Suprapubic skin (tissue), 4 donors: ENCODE measurements at regions not wholly inside any gene's neighbourhood (a gene's known extent, or its start where the extent isn't known, plus 50 kb on each side); places are given as distances from the start of the nearest gene placed in this dataset.

Source experiments
- DNase-seq, 2 donors: peaks; one replicate each; pipeline ENCODE4 v3.0.0-alpha.2; 2019; ENCODE audit warnings: low spot score in 2 of 2
- H3K27ac ChIP-seq: fragments of 200-600 bp; sonication (generic); one replicate; pipeline ENCODE4 v1.5.1; 2019
- H3K27me3 ChIP-seq: fragments of 200-600 bp; sonication (generic); one replicate; pipeline ENCODE4 v1.5.1; 2019
- H3K36me3 ChIP-seq: fragments of 200-600 bp; sonication (generic); one replicate; pipeline ENCODE4 v1.5.1; 2019
- H3K4me1 ChIP-seq: fragments of 200-600 bp; sonication (generic); one replicate; pipeline ENCODE4 v1.5.1; 2019
- H3K4me3 ChIP-seq: fragments of 200-600 bp; sonication (generic); one replicate; pipeline ENCODE4 v1.5.1; 2019; ENCODE audit warnings: mild to moderate bottlenecking
- H3K9me3 ChIP-seq: fragments of 200-600 bp; sonication (generic); one replicate; pipeline ENCODE4 v1.5.1; 2019
- CTCF ChIP-seq, 2 donors: fragments of 200-600 bp in 1 of 2; fragments of 450-650 bp in 1 of 2; sonication (generic) in 1 of 2; IDR thresholded peaks; one replicate each; pipeline ENCODE4 v1.5.1; 2016 to 2019; ENCODE audit warnings: antibody characterized with exemption in 2 of 2, mild to moderate bottlenecking in 1 of 2, moderate library complexity in 1 of 2
- EP300 ChIP-seq: sonication (generic); formaldehyde crosslinking; IDR thresholded peaks from one replicate; pipeline ENCODE4 v1.6.1; 2017; ENCODE audit warnings: antibody characterized with exemption
- POLR2A ChIP-seq, 2 donors: fragments of 450-650 bp; IDR thresholded peaks; one replicate each; pipeline ENCODE4 v1.6.1; 2017; ENCODE audit warnings: antibody characterized with exemption in 2 of 2, mild to moderate bottlenecking in 2 of 2, moderate library complexity in 2 of 2
- POLR2AphosphoS5 ChIP-seq, 3 donors: sonication (generic); formaldehyde crosslinking; IDR thresholded peaks; one replicate each; pipeline ENCODE4 v1.6.1; 2017; ENCODE audit warnings: antibody characterized with exemption in 3 of 3
- WGBS: methylation state at CpG from one replicate; pipeline ENCODE4 v1.1.5; 2018; 5-methylcytosine and 5-hydroxymethylcytosine counted together

- Histone ChIP-seq H3K27ac (peak overlapping the region; percentile 29), H3K4me3 (no peak overlapping the region), H3K9me3 (no peaks in the 10 kb centered on the region), H3K36me3 (no peaks in the 10 kb centered on the region), H3K27me3 (peaks cover 11% of the 10 kb centered on the region), H3K4me1 (peaks cover 30% of the 10 kb centered on the region)
- no peak for DNase-seq
- TF ChIP-seq EP300 (peak; percentile 94), POLR2A (IDR thresholded peaks at IDR 0.05) (no peak), CTCF (IDR thresholded peaks at IDR 0.05) (no peak)
- WGBS = 44% methylated on average over 15 of the region's 15 CpGs
These were observed 86.0 kb upstream of the ALDH1L1 start for GRCh38 chr3:126266291-126266840.

- DNase-seq = no peak
- Histone ChIP-seq H3K9me3 (no peaks in the 10 kb centered on the region), H3K36me3 (no peaks in the 10 kb centered on the region), H3K4me3 (no peak overlapping the region), H3K27me3 (peaks cover 17% of the 10 kb centered on the region), H3K27ac (no peak overlapping the region), H3K4me1 (peaks cover 26% of the 10 kb centered on the region)
- WGBS = 73% methylated on average over 12 of the region's 12 CpGs
- TF ChIP-seq EP300 (no peak), POLR2A (IDR thresholded peaks at IDR 0.05) (no peak), POLR2AphosphoS5 (IDR thresholded peaks at IDR 0.05) (no peak), CTCF (IDR thresholded peaks at IDR 0.05) (no peak)
These were observed 84.6 kb upstream of the ALDH1L1 start for GRCh38 chr3:126264952-126265351.

GRCh38 chr3:126264381-126264780, 84.0 kb upstream of the ALDH1L1 start:
- Histone ChIP-seq H3K4me1 (peaks cover 24% of the 10 kb centered on the region), H3K27me3 (peaks cover 17% of the 10 kb centered on the region), H3K36me3 (no peaks in the 10 kb centered on the region), H3K27ac (no peak overlapping the region), H3K4me3 (no peak overlapping the region), H3K9me3 (no peaks in the 10 kb centered on the region)
- WGBS = 92% methylated on average over 7 of the region's 7 CpGs
- no peak for DNase-seq
- TF ChIP-seq POLR2A (IDR thresholded peaks at IDR 0.05) (no peak), EP300 (no peak), POLR2AphosphoS5 (IDR thresholded peaks at IDR 0.05) (no peak), CTCF (IDR thresholded peaks at IDR 0.05) (no peak)

GRCh38 chr3:126263971-126264370, 83.6 kb upstream of the ALDH1L1 start:
- Histone ChIP-seq H3K4me3 (no peak overlapping the region), H3K27me3 (peaks cover 17% of the 10 kb centered on the region), H3K27ac (no peak overlapping the region), H3K9me3 (no peaks in the 10 kb centered on the region), H3K36me3 (no peaks in the 10 kb centered on the region), H3K4me1 (peaks cover 24% of the 10 kb centered on the region)
- 98% methylated on average over 4 of the region's 4 CpGs for WGBS
- no peak for DNase-seq
- TF ChIP-seq POLR2A (IDR thresholded peaks at IDR 0.05) (no peak), POLR2AphosphoS5 (IDR thresholded peaks at IDR 0.05) (no peak), EP300 (no peak), CTCF (IDR thresholded peaks at IDR 0.05) (no peak)

GRCh38 chr3:126263539-126263938, 83.2 kb upstream of the ALDH1L1 start:
- Histone ChIP-seq H3K9me3 (no peaks in the 10 kb centered on the region), H3K4me3 (no peak overlapping the region), H3K27me3 (peaks cover 17% of the 10 kb centered on the region), H3K27ac (no peak overlapping the region), H3K36me3 (no peaks in the 10 kb centered on the region), H3K4me1 (peaks cover 20% of the 10 kb centered on the region)
- no peak for TF ChIP-seq POLR2AphosphoS5 (IDR thresholded peaks at IDR 0.05)
- TF ChIP-seq EP300 = no peak
- TF ChIP-seq POLR2A (IDR thresholded peaks at IDR 0.05) = no peak
- TF ChIP-seq CTCF (IDR thresholded peaks at IDR 0.05) = no peak
- 85% methylated on average over 9 of the region's 9 CpGs for WGBS
- no peak for DNase-seq
